B cell (primary cell): ENCODE measurements at regions not wholly inside any gene's neighbourhood (a gene's known extent, or its start where the extent isn't known, plus 50 kb on each side); places are given as distances from the start of the nearest gene placed in this dataset.

Experiments
- ATAC-seq: fragments of 200-7000 bp; cut with Tn5 transposase; one replicate; pipeline ENCODE4 v1.10.0; 2021; ENCODE audit warnings: low read depth, mild to moderate bottlenecking, moderate number of reproducible peaks, moderate library complexity
- CTCF ChIA-PET: fragments of 350-600 bp; sonication (Branson Sonifier 250); formaldehyde crosslinking; loops from one replicate; lab custom pipeline; 2021; ENCODE audit warnings: antibody characterized with exemption, inconsistent platforms; lab: Charles Lee
- POLR2A ChIA-PET: fragments of 350-600 bp; sonication (Branson Sonifier 250); formaldehyde crosslinking; loops from one replicate; lab custom pipeline; 2021; ENCODE audit warnings: antibody characterized with exemption; lab: Charles Lee
- DNase-seq: peaks from one replicate; pipeline ENCODE4 v3.0.0; 2013
- H2AFZ ChIP-seq: 2 replicates; pipeline ENCODE4 v1.6.1; 2012; ENCODE audit warnings: mild to moderate bottlenecking, low read depth, low read length; ENCODE audit not compliant: insufficient read depth, poor library complexity, severe bottlenecking
- H3K27ac ChIP-seq, 2 donors: 1 replicate in 1 of 2; 2 replicates in 1 of 2; pipeline ENCODE4 v1.5.1; 2012 to 2013; ENCODE audit warnings: low read length in 2 of 2, mild to moderate bottlenecking in 2 of 2, moderate library complexity in 1 of 2
- H3K27me3 ChIP-seq, 4 experiments: fragments of 200-600 bp in 1 of 4; sonication (generic) in 1 of 4; replicated peaks in 1 of 4; 1 replicate in 2 of 4; 2 replicates in 2 of 4; pipeline versions ENCODE4 v1.6.1 to v1.7.0; 2013 to 2016; ENCODE audit warnings: low read length in 3 of 4, mild to moderate bottlenecking in 2 of 4, mixed read lengths in 1 of 4, moderate library complexity in 1 of 4; ENCODE audit not compliant: insufficient read depth in 4 of 4, control insufficient read depth in 3 of 4; ENCODE audit errors: control extremely low read depth in 1 of 4
- H3K36me3 ChIP-seq, 2 experiments: replicated peaks in 1 of 2; 1 replicate in 1 of 2; 2 replicates in 1 of 2; pipeline versions ENCODE4 v1.6.1 to v1.7.1; 2013; ENCODE audit warnings: low read length in 1 of 2; ENCODE audit not compliant: insufficient read depth in 2 of 2, control insufficient read depth in 1 of 2; ENCODE audit errors: control extremely low read depth in 1 of 2, extremely low read depth in 1 of 2
- H3K4me1 ChIP-seq, 2 donors: fragments of 200-600 bp in 1 of 2; sonication (generic) in 1 of 2; 1 replicate in 1 of 2; 2 replicates in 1 of 2; pipeline versions ENCODE4 v1.5.1 to v1.6.1; 2013 to 2017; ENCODE audit warnings: low read length in 2 of 2; ENCODE audit not compliant: control insufficient read depth in 2 of 2, insufficient read depth in 2 of 2
- H3K4me2 ChIP-seq: replicated peaks from 2 replicates; pipeline ENCODE3; 2012; ENCODE audit warnings: mild to moderate bottlenecking, low read depth, low read length; ENCODE audit not compliant: poor library complexity, severe bottlenecking
- H3K4me3 ChIP-seq, 5 experiments: fragments of 200-600 bp in 1 of 5; sonication (generic) in 1 of 5; 1 replicate in 3 of 5; 2 replicates in 2 of 5; pipeline versions ENCODE4 v1.5.1 to v1.7.0; 2011 to 2016; ENCODE audit warnings: low read length in 4 of 5, mild to moderate bottlenecking in 4 of 5, low read depth in 2 of 5, control low read depth in 1 of 5, moderate library complexity in 1 of 5; ENCODE audit not compliant: insufficient read depth in 1 of 5; ENCODE audit errors: control extremely low read depth in 1 of 5, extremely low read depth in 1 of 5
- H3K79me2 ChIP-seq: fragments of 200-600 bp; sonication (generic); one replicate; pipeline ENCODE4 v1.6.0; 2016; ENCODE audit warnings: low read length; ENCODE audit not compliant: control insufficient read depth, insufficient read depth
- H3K9ac ChIP-seq: fragments of 200-600 bp; sonication (generic); 2 replicates; pipeline ENCODE4 v1.6.1; 2017; ENCODE audit warnings: mild to moderate bottlenecking, low read length, moderate library complexity
- H3K9me3 ChIP-seq, 3 donors: one replicate each; pipeline versions ENCODE4 v1.6.1 to v1.7.1; 2013; ENCODE audit warnings: low read length in 2 of 3; ENCODE audit not compliant: control insufficient read depth in 2 of 3, insufficient read depth in 1 of 3; ENCODE audit errors: control extremely low read depth in 1 of 3
- H4K20me1 ChIP-seq: 2 replicates; pipeline ENCODE4 v1.6.0; 2012; ENCODE audit warnings: mild to moderate bottlenecking, low read length; ENCODE audit not compliant: insufficient read depth, control insufficient read depth, poor library complexity, severe bottlenecking
- H3K27ac Mint-ChIP-seq: one replicate; pipeline ENCODE4 v1.8.0; 2021; ENCODE audit warnings: mixed read lengths
- H3K27me3 Mint-ChIP-seq: one replicate; pipeline ENCODE4 v1.8.0; 2021; ENCODE audit warnings: mixed read lengths
- H3K4me1 Mint-ChIP-seq: one replicate; pipeline ENCODE4 v1.8.0; 2021; ENCODE audit warnings: mixed read lengths
- H3K4me3 Mint-ChIP-seq: one replicate; pipeline ENCODE4 v1.8.0; 2021; ENCODE audit warnings: mixed read lengths
- H3K9me3 Mint-ChIP-seq: one replicate; pipeline ENCODE4 v1.8.0; 2022; ENCODE audit warnings: mixed read lengths; ENCODE audit not compliant: insufficient read depth
- CTCF ChIP-seq: fragments of 200-600 bp; IDR thresholded peaks from one replicate; pipeline ENCODE4 v1.8.0; 2022; ENCODE audit warnings: antibody characterized with exemption, mild to moderate bottlenecking
- EZH2 ChIP-seq: IDR thresholded peaks from 2 replicates; pipeline ENCODE4 v1.6.1; 2012; ENCODE audit warnings: borderline replicate concordance, low read depth, mild to moderate bottlenecking, moderate library complexity, low read length; ENCODE audit not compliant: insufficient read depth, poor library complexity, severe bottlenecking
- WGBS: methylation state at CpG from one replicate; pipeline ENCODE4 v1.1.5; 2013; ENCODE audit warnings: missing lambda C conversion rate; ENCODE audit not compliant: insufficient coverage; 5-methylcytosine and 5-hydroxymethylcytosine counted together
- intact Hi-C: fragments of 100-400 bp; cut with micrococcal nuclease; formaldehyde crosslinking; loops from one replicate; pipeline ENCODE4 v1.10.0; 2022

- no peak for DNase-seq
- H3K9me3 ChIP-seq = no peaks in the 10 kb centered on the region
- H3K4me2 ChIP-seq = no peak overlapping the region
- H3K4me3 Mint-ChIP-seq = no peak overlapping the region
- ChIA-PET CTCF (no interaction called here), POLR2A (no interaction called here)
- H3K9ac ChIP-seq = no peak overlapping the region
- H2AFZ ChIP-seq = no peak overlapping the region
- peaks cover 0 to 5% (median 1%) of the 10 kb centered on the region in 4 experiments for H3K27me3 ChIP-seq
- H3K27ac ChIP-seq = no peak overlapping the region
- H3K27ac Mint-ChIP-seq = no peak overlapping the region
- no peaks in the 10 kb centered on the region for H3K4me1 Mint-ChIP-seq
- no peak for ATAC-seq
- no peaks in the 10 kb centered on the region for H4K20me1 ChIP-seq
- peaks cover 36% of the 10 kb centered on the region for H3K27me3 Mint-ChIP-seq
- intact Hi-C loops = no loop called here
- no peaks in the 10 kb centered on the region for H3K9me3 Mint-ChIP-seq
- no peaks in the 10 kb centered on the region for H3K36me3 ChIP-seq
- H3K79me2 ChIP-seq = no peaks in the 10 kb centered on the region
- H3K4me1 ChIP-seq = no peaks in the 10 kb centered on the region
- H3K4me3 ChIP-seq = no peak overlapping the region
- no CpG with 5 or more reads among the region's 2 CpGs for WGBS
- TF ChIP-seq CTCF = no peak
- no peak for TF ChIP-seq EZH2
Measured at GRCh38 chr7:133165001-133165400, 83.1 kb upstream of the CHCHD3 start.

GRCh38 chr7:133165529-133165928, 83.6 kb upstream of the CHCHD3 start:
- no peak overlapping the region for H3K9ac ChIP-seq
- WGBS = 88% methylated on average over 1 of the region's 4 CpGs
- H3K9me3 ChIP-seq = no peaks in the 10 kb centered on the region
- peaks cover 39% of the 10 kb centered on the region for H3K27me3 Mint-ChIP-seq
- H3K27ac Mint-ChIP-seq = no peak overlapping the region
- no peak overlapping the region for H3K4me3 Mint-ChIP-seq
- no peak overlapping the region for H3K27ac ChIP-seq
- H3K4me2 ChIP-seq = no peak overlapping the region
- H3K36me3 ChIP-seq = no peaks in the 10 kb centered on the region
- no peak for DNase-seq
- H3K79me2 ChIP-seq = no peaks in the 10 kb centered on the region
- H3K4me1 Mint-ChIP-seq = no peaks in the 10 kb centered on the region
- no peaks in the 10 kb centered on the region for H4K20me1 ChIP-seq
- no peaks in the 10 kb centered on the region for H3K9me3 Mint-ChIP-seq
- POLR2A ChIA-PET = no interaction called here
- TF ChIP-seq EZH2 = no peak
- no peak for ATAC-seq
- H3K27me3 ChIP-seq = peaks cover 0 to 5% (median 1%) of the 10 kb centered on the region in 4 experiments
- no peaks in the 10 kb centered on the region for H3K4me1 ChIP-seq
- no peak overlapping the region for H2AFZ ChIP-seq
- CTCF ChIA-PET = no interaction called here
- intact Hi-C loops = no loop called here
- no peak overlapping the region for H3K4me3 ChIP-seq
